MM.1S (cell line): ENCODE measurements at regions not wholly inside any gene's neighbourhood (a gene's known extent, or its start where the extent isn't known, plus 50 kb on each side); places are given as distances from the start of the nearest gene placed in this dataset.

Experiments used
- DNase-seq: peaks from one replicate; pipeline ENCODE4 v3.0.0-alpha.2; 2015
- H2AFZ ChIP-seq: fragments of 300-600 bp; sonication (generic); 2 replicates; pipeline ENCODE4 v1.6.0; 2016; ENCODE audit warnings: antibody characterized with exemption, low read length
- H3F3A ChIP-seq: fragments of 300-600 bp; sonication (generic); 2 replicates; pipeline ENCODE4 v1.6.1; 2016; ENCODE audit warnings: mild to moderate bottlenecking, antibody characterized with exemption, low read length, moderate library complexity, mixed read lengths; ENCODE audit not compliant: insufficient read depth
- H3K27ac ChIP-seq: fragments of 300-600 bp; sonication (generic); 2 replicates; pipeline ENCODE4 v1.5.1; 2016; ENCODE audit warnings: mild to moderate bottlenecking, low read length
- H3K27me3 ChIP-seq: fragments of 300-600 bp; sonication (generic); replicated peaks from 2 replicates; pipeline ENCODE4 v1.6.0; 2016; ENCODE audit warnings: low read length; ENCODE audit not compliant: insufficient read depth
- H3K36me3 ChIP-seq: fragments of 300-600 bp; sonication (generic); replicated peaks from 2 replicates; pipeline ENCODE4 v1.6.1; 2016; ENCODE audit warnings: mild to moderate bottlenecking, low read length, mixed read lengths; ENCODE audit not compliant: insufficient read depth
- H3K4me1 ChIP-seq: fragments of 300-600 bp; sonication (generic); 2 replicates; pipeline ENCODE4 v1.6.1; 2016; ENCODE audit warnings: low read length, mixed read lengths
- H3K4me2 ChIP-seq: fragments of 300-600 bp; sonication (generic); 2 replicates; pipeline ENCODE4 v1.6.0; 2016; ENCODE audit warnings: low read depth, low read length
- H3K4me3 ChIP-seq: fragments of 300-600 bp; sonication (generic); 2 replicates; pipeline ENCODE4 v1.5.1; 2016; ENCODE audit warnings: low read length, mixed read lengths
- H3K79me2 ChIP-seq: fragments of 300-600 bp; sonication (generic); 2 replicates; pipeline ENCODE4 v1.6.1; 2016; ENCODE audit warnings: mixed run types, low read length, mixed read lengths
- H3K9ac ChIP-seq: fragments of 300-600 bp; sonication (generic); 2 replicates; pipeline ENCODE4 v1.6.1; 2016; ENCODE audit warnings: low read length, mixed read lengths
- H3K9me2 ChIP-seq: fragments of 300-600 bp; sonication (generic); replicated peaks from 2 replicates; pipeline ENCODE4 v1.6.1; 2016; ENCODE audit warnings: mild to moderate bottlenecking, low read length, mixed read lengths; ENCODE audit not compliant: insufficient read depth
- H3K9me3 ChIP-seq: fragments of 300-600 bp; sonication (generic); replicated peaks from 2 replicates; pipeline ENCODE4 v1.6.1; 2016; ENCODE audit warnings: mild to moderate bottlenecking, low read length, mixed read lengths; ENCODE audit not compliant: insufficient read depth
- H4K20me1 ChIP-seq: fragments of 300-600 bp; sonication (generic); 2 replicates; pipeline ENCODE4 v1.6.1; 2016; ENCODE audit warnings: mild to moderate bottlenecking, low read length, moderate library complexity, mixed read lengths; ENCODE audit not compliant: insufficient read depth
- CTCF ChIP-seq: fragments of 300-600 bp; sonication (generic); IDR thresholded peaks from 2 replicates; pipeline ENCODE4 v1.5.1; 2016; ENCODE audit warnings: antibody characterized with exemption, low read length, mixed read lengths
- EZH2 ChIP-seq: fragments of 300-600 bp; sonication (generic); optimal IDR thresholded peaks from 2 replicates; pipeline ENCODE3; 2017; ENCODE audit warnings: low read depth, mild to moderate bottlenecking, antibody characterized with exemption, low read length, mixed read lengths
- EZH2phosphoT487 ChIP-seq: fragments of 300-600 bp; sonication (generic); IDR thresholded peaks from 2 replicates; pipeline ENCODE4 v1.6.1; 2018; ENCODE audit warnings: antibody characterized with exemption, low read length

GRCh38 chr11:103803062-103803461 is 233.4 kb upstream of the DDI1 start:
- Histone ChIP-seq H3K4me3 (no peak overlapping the region), H3K79me2 (no peaks in the 10 kb centered on the region), H3K4me2 (no peak overlapping the region), H4K20me1 (no peaks in the 10 kb centered on the region), H2AFZ (no peak overlapping the region), H3K36me3 (no peaks in the 10 kb centered on the region), H3K27ac (no peak overlapping the region), H3K9ac (no peak overlapping the region), H3K9me2 (no peaks in the 10 kb centered on the region), H3F3A (peaks cover 2% of the 10 kb centered on the region; the same call in 1 of the 2 replicates), H3K27me3 (no peaks in the 10 kb centered on the region), H3K4me1 (peaks cover 8% of the 10 kb centered on the region), H3K9me3 (no peaks in the 10 kb centered on the region)
- DNase-seq: no peak
- no peak for TF ChIP-seq CTCF
- no peak for TF ChIP-seq EZH2phosphoT487
- no peak for TF ChIP-seq EZH2

- Histone ChIP-seq H3K4me1 (no peaks in the 10 kb centered on the region), H3K9ac (no peak overlapping the region), H3K9me3 (no peaks in the 10 kb centered on the region), H3K36me3 (no peaks in the 10 kb centered on the region), H3K4me2 (no peak overlapping the region), H4K20me1 (no peaks in the 10 kb centered on the region), H2AFZ (no peak overlapping the region), H3K27ac (no peak overlapping the region), H3K4me3 (no peak overlapping the region), H3F3A (no peaks in the 10 kb centered on the region), H3K27me3 (no peaks in the 10 kb centered on the region), H3K79me2 (no peaks in the 10 kb centered on the region), H3K9me2 (no peaks in the 10 kb centered on the region)
- DNase-seq: no peak
- TF ChIP-seq CTCF (no peak), EZH2phosphoT487 (no peak), EZH2 (no peak)
Observed at GRCh38 chr11:103805688-103806009, 230.8 kb upstream of the DDI1 start.

GRCh38 chr11:103806130-103806895 is 230.1 kb upstream of the DDI1 start:
- H4K20me1 ChIP-seq: no peaks in the 10 kb centered on the region
- H3F3A ChIP-seq: no peaks in the 10 kb centered on the region
- H3K27ac ChIP-seq: no peak overlapping the region
- H3K4me3 ChIP-seq: no peak overlapping the region
- H3K4me2 ChIP-seq: no peak overlapping the region
- no peaks in the 10 kb centered on the region for H3K9me3 ChIP-seq
- no peaks in the 10 kb centered on the region for H3K27me3 ChIP-seq
- no peak overlapping the region for H2AFZ ChIP-seq
- no peak for TF ChIP-seq EZH2
- no peak for TF ChIP-seq EZH2phosphoT487
- no peak for TF ChIP-seq CTCF
- DNase-seq: no peak
- H3K79me2 ChIP-seq: no peaks in the 10 kb centered on the region
- no peaks in the 10 kb centered on the region for H3K36me3 ChIP-seq
- H3K9me2 ChIP-seq: no peaks in the 10 kb centered on the region
- no peak overlapping the region for H3K9ac ChIP-seq
- H3K4me1 ChIP-seq: no peaks in the 10 kb centered on the region
